A673 (cell line): ENCODE measurements at regions not wholly inside any gene's neighbourhood (a gene's known extent, or its start where the extent isn't known, plus 50 kb on each side); places are given as distances from the start of the nearest gene placed in this dataset.

Source experiments
- BruUV-seq: library from RNA; stranded (reverse); fragments of 400-500 nt; replicated peaks from 2 replicates; lab custom pipeline; 2021; lab: Mats Ljungman, UMichigan
- CTCF ChIA-PET: fragments of 300-600 bp; sonication (Branson Sonifier 250); formaldehyde crosslinking; loops from one replicate; lab custom pipeline; 2022; ENCODE audit warnings: antibody characterized with exemption; lab: Charles Lee
- POLR2A ChIA-PET: fragments of 300-600 bp; sonication (Branson Sonifier 250); formaldehyde crosslinking; loops from one replicate; lab custom pipeline; 2022; ENCODE audit warnings: antibody characterized with exemption; ENCODE audit not compliant: low non-redundant PET; lab: Charles Lee
- DNase-seq: peaks from one replicate; pipeline ENCODE4 v3.0.0-alpha.2; 2015; ENCODE audit warnings: low spot score
- H3K27ac ChIP-seq: fragments of 200-600 bp; sonication (generic); 2 replicates; pipeline ENCODE4 v1.5.1; 2016; ENCODE audit warnings: mixed run types, low read depth, mild to moderate bottlenecking, mixed read lengths, antibody characterized with exemption, low read length; ENCODE audit not compliant: poor library complexity, severe bottlenecking
- H3K27me3 ChIP-seq: fragments of 200-600 bp; sonication (generic); replicated peaks from 2 replicates; pipeline ENCODE4 v1.6.1; 2017; ENCODE audit warnings: mixed run types, low read depth, mild to moderate bottlenecking, mixed read lengths, antibody characterized with exemption, low read length; ENCODE audit not compliant: insufficient read depth, poor library complexity
- H3K36me3 ChIP-seq: fragments of 200-600 bp; sonication (generic); 2 replicates; pipeline ENCODE4 v1.6.1; 2016; ENCODE audit warnings: mixed run types, mild to moderate bottlenecking, mixed read lengths, antibody characterized with exemption, low read length; ENCODE audit not compliant: insufficient read depth, poor library complexity, severe bottlenecking
- H3K4me1 ChIP-seq: fragments of 200-600 bp; sonication (generic); 2 replicates; pipeline ENCODE4 v1.6.1; 2017; ENCODE audit warnings: mixed run types, mild to moderate bottlenecking, mixed read lengths, antibody characterized with exemption, low read length; ENCODE audit not compliant: insufficient read depth, poor library complexity, severe bottlenecking
- H3K4me3 ChIP-seq: fragments of 200-600 bp; sonication (generic); 2 replicates; pipeline ENCODE4 v1.5.1; 2016; ENCODE audit warnings: low read depth, mixed run types, mild to moderate bottlenecking, mixed read lengths, low read length; ENCODE audit not compliant: poor library complexity, severe bottlenecking
- H3K9me3 ChIP-seq: fragments of 200-600 bp; sonication (generic); 2 replicates; pipeline ENCODE4 v1.6.1; 2016; ENCODE audit warnings: mixed run types, low read depth, mild to moderate bottlenecking, mixed read lengths, antibody characterized with exemption, low read length; ENCODE audit not compliant: poor library complexity, severe bottlenecking
- EZH2 ChIP-seq: fragments of 200-600 bp; sonication (generic); IDR thresholded peaks from 2 replicates; pipeline ENCODE4 v1.6.1; 2017; ENCODE audit warnings: borderline replicate concordance, low read depth, mild to moderate bottlenecking, mixed read lengths, antibody characterized with exemption, low read length; ENCODE audit not compliant: poor library complexity, severe bottlenecking
- intact Hi-C: fragments of 100-400 bp; cut with micrococcal nuclease; formaldehyde crosslinking; loops from one replicate; pipeline ENCODE4 v1.10.0; 2022; ENCODE audit not compliant: unreplicated experiment
- TF ChIP-seq, protein P1 (sequence below): fragments of 300-800, 200-600 bp; sonication (generic); conservative IDR thresholded peaks from 2 replicates; pipeline ENCODE4 v1.5.1; 2017; ENCODE audit warnings: low read depth, mild to moderate bottlenecking, antibody characterized with exemption, low read length, moderate library complexity, mixed read lengths

DNA sequence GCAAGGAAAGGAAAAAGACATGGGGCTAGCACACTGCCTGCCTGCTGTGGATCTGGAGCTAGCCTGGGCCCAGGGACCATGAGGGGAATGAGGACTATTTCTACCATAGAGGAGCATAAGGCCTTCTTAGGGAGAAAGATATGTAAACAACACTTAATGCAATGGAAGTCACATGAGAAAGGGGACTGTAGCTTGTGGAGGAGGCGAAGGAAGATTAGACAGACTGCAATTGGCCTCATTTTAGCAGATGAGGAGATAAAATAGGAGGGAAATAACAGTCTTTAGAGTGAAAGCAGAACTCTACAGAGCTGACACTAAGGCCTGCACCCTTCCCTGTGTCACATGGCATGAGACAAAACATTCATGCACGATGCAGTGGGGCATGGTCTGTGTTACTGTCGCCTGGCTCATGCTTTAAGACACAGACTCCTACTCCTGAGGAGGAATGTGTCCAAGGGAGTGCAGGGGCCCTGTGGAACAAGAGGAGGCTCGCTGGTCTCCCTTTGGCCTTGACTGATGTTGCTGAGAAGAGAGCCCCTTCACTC, 829.3 kb upstream of the IGFBP3 start:
- TF ChIP-seq EZH2: no peak
- TF ChIP-seq, protein P1, sequence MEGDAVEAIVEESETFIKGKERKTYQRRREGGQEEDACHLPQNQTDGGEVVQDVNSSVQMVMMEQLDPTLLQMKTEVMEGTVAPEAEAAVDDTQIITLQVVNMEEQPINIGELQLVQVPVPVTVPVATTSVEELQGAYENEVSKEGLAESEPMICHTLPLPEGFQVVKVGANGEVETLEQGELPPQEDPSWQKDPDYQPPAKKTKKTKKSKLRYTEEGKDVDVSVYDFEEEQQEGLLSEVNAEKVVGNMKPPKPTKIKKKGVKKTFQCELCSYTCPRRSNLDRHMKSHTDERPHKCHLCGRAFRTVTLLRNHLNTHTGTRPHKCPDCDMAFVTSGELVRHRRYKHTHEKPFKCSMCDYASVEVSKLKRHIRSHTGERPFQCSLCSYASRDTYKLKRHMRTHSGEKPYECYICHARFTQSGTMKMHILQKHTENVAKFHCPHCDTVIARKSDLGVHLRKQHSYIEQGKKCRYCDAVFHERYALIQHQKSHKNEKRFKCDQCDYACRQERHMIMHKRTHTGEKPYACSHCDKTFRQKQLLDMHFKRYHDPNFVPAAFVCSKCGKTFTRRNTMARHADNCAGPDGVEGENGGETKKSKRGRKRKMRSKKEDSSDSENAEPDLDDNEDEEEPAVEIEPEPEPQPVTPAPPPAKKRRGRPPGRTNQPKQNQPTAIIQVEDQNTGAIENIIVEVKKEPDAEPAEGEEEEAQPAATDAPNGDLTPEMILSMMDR: no peak
- no peak for DNase-seq
- POLR2A ChIA-PET: no interaction called here
- Histone ChIP-seq H3K36me3 (no peaks in the 10 kb centered on the region), H3K4me3 (no peak overlapping the region), H3K27ac (no peak overlapping the region), H3K4me1 (no peaks in the 10 kb centered on the region), H3K27me3 (no peaks in the 10 kb centered on the region), H3K9me3 (no peaks in the 10 kb centered on the region)
- BruUV-seq: no TSS peak
- CTCF ChIA-PET: no interaction called here
- intact Hi-C loops: no loop called here

DNA sequence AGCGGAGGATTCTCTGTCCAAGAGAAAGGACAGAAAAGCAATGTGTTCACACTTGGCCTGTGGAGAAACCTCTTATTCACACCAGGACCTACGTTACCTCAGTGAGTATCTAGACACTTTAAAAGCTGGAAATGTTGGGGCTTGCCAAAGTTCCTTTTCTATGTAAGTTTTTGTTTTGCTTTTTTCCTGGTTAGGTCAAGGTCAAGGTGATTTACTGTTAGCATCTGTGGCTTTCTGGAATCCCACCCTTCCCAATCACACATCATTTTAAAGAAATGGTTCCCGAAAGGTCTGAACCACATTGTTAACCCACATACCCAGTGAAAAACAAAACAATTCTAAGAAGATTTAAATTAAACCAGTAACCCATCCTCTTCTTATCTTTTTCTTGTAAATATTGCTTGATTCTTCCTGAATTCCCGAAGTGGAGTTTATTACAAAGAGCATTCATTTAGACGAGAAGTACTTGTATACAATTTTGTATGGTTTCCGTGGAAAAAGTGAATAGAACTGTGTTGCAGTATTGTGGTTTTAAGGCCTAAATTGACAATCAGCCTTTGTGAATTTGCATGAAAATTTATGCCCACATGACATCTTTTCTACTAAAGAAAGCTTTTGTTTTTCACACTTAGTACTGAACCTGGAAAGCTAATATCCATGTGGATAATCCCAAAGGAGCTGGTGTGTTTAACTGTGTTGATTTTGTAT, 827.0 kb upstream of the IGFBP3 start:
- TF ChIP-seq, protein P1: no peak
- TF ChIP-seq EZH2: no peak
- Histone ChIP-seq H3K4me3 (no peak overlapping the region), H3K27ac (no peak overlapping the region), H3K27me3 (no peaks in the 10 kb centered on the region), H3K9me3 (no peaks in the 10 kb centered on the region), H3K4me1 (no peaks in the 10 kb centered on the region), H3K36me3 (no peaks in the 10 kb centered on the region)
- intact Hi-C loops: no loop called here
- DNase-seq: no peak
- BruUV-seq: no TSS peak
- ChIA-PET POLR2A (no interaction called here), CTCF (no interaction called here)

DNA sequence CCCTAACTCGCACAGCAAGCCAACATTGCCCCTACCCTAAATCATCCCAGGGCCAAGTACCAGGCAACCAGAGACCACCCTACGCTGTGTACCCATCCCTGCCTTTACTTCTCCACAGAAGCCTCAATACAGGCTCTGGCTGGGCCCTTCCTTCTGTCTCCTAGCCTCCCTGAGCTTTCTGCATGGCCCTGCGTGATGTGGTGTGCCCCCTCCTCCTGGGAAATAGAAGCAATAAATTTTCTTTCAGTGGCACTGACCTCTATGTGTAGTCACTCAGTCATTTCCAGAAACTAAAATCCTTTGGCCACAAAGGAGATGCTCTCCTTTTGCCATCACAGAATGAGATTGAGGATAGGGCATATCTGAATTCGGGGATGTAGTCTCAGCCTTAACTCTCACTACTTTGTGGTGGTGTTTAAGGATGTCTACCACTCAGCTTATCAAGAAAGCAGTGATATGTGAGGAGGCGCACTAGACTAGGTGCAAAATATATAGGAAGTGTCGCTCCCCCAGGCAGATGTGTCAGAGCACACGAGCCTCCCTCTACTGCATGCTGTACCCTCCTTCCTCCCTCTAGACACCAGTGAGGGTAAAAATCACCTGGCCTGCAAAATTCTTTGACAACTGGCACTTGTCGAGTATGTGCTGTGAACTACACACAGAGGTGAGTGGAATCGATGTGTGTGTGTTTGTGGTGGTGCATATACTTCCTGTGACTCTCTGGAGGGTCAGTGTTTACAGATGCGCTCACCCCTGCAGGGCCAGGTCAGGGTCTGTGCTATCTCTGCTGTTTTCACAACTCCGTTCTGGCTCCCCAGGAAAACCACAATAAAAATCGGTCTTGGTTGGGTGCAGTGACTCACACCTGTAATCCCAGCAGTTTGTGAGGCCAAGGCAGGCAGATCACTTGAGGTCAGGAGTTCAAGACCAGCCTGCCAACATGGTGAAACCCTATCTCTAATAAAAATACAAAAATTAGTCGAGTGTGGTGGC, 825.9 kb upstream of the IGFBP3 start:
- H3K27ac ChIP-seq: no peak overlapping the region
- intact Hi-C loops: no loop called here
- POLR2A ChIA-PET: no interaction called here
- H3K4me3 ChIP-seq: no peak overlapping the region
- CTCF ChIA-PET: no interaction called here
- H3K9me3 ChIP-seq: no peaks in the 10 kb centered on the region
- BruUV-seq: no TSS peak
- H3K27me3 ChIP-seq: no peaks in the 10 kb centered on the region
- DNase-seq: no peak
- H3K36me3 ChIP-seq: no peaks in the 10 kb centered on the region
- TF ChIP-seq EZH2: no peak
- TF ChIP-seq, protein P1: no peak
- no peaks in the 10 kb centered on the region for H3K4me1 ChIP-seq
